Fibroblast of pulmonary artery (primary cell): ENCODE measurements at regions not wholly inside any gene's neighbourhood (a gene's known extent, or its start where the extent isn't known, plus 50 kb on each side); places are given as distances from the start of the nearest gene placed in this dataset.

Experiments
- DNase-seq: peaks from one replicate; pipeline ENCODE4 v3.0.0-alpha.2; 2010; ENCODE audit warnings: low read depth
- H3K4me3 ChIP-seq: replicated peaks from 2 replicates; pipeline ENCODE4 v1.5.1; 2011; ENCODE audit warnings: low read depth, mild to moderate bottlenecking, control low read depth, low read length, moderate library complexity
- TF ChIP-seq, protein P1 (sequence below): IDR thresholded peaks from 2 replicates; pipeline ENCODE4 v1.5.1; 2011; ENCODE audit warnings: mild to moderate bottlenecking, control low read depth, low read length, inconsistent platforms; ENCODE audit errors: missing control alignments

DNA sequence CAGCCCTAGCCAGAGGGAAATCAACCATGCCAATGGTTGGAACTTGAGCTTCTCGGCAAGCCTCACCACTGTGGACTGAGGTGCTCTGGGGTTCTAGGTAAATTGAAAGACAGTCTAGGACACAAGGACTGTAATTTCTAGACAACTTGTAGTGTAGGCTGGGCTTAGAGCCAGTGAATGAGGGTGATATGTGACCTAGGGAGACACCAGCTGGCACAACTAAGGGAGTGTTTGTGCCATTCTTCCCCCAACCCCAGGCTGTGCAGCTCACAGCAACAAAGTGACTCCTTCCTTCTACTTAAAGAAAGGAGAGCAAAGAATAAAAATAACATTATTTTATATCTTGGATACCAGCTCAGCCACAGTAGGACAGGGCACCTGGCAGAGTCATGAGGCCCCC, 1690.7 kb upstream of the TMEFF2 start:
- no peak for DNase-seq
- TF ChIP-seq, protein P1, sequence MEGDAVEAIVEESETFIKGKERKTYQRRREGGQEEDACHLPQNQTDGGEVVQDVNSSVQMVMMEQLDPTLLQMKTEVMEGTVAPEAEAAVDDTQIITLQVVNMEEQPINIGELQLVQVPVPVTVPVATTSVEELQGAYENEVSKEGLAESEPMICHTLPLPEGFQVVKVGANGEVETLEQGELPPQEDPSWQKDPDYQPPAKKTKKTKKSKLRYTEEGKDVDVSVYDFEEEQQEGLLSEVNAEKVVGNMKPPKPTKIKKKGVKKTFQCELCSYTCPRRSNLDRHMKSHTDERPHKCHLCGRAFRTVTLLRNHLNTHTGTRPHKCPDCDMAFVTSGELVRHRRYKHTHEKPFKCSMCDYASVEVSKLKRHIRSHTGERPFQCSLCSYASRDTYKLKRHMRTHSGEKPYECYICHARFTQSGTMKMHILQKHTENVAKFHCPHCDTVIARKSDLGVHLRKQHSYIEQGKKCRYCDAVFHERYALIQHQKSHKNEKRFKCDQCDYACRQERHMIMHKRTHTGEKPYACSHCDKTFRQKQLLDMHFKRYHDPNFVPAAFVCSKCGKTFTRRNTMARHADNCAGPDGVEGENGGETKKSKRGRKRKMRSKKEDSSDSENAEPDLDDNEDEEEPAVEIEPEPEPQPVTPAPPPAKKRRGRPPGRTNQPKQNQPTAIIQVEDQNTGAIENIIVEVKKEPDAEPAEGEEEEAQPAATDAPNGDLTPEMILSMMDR: no peak
- no peak overlapping the region for H3K4me3 ChIP-seq

DNA sequence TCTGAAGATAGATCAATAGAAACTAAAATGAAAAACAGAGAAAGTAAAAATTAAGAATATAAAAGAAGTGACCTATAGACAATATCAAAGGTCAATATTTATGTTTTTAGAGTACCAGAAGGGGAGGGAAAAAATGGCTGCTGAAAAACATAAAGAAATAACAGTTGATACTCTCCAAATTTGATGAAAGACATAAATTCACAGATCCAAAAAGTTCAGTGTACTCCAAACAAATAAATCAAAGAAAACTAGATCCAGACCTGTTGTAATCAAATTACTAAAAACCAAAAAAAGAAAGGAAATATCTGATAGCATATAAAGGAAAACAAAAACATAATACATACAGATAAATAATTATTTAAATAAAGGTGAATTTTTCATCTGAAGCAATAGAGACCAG, 1689.1 kb upstream of the TMEFF2 start:
- DNase-seq: no peak

DNA sequence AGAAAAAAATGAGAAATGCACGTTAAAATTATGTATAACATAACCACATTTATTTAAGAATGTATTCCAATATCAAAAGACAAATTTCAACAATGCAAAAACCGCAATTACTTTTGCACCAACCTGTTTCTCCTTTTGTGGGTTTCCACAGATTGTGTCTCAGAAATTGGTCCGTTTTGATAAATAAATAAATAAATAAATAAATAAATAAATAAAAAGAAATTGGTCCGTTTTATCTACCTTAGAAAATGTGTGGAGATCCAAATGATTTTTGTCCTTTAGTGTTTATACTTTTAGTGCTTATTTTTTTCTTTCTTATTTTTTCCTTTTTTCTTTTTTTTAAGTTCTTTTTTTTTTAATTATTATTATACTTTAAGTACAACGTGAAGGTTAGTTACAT, 1682.2 kb upstream of the TMEFF2 start:
- TF ChIP-seq, protein P1: no peak
- DNase-seq: no peak
- no peak overlapping the region for H3K4me3 ChIP-seq

More for the DNA sequence above, 1689.1 kb upstream of the TMEFF2 start:
- H3K4me3 ChIP-seq: no peak overlapping the region
- TF ChIP-seq, protein P1: no peak

DNA sequence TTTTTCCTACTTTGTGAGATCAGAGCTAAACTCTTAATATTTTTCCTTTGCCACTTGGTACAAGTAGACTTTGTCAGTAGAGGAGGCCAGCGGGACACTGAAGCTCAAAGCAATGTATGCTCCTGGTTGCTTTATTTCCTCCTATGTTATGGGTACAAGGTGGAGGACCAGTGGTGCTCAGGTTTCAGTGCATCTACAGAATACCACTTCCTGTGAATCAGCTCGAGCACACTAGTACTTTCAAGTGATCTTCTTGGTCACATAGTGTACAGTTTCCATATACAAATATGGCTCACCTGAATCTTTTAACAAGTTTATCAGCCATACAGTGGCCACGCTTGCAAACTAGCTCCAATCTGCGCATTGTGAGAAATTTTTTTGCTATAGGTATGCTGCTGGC, 1674.8 kb upstream of the TMEFF2 start:
- DNase-seq: no peak
- H3K4me3 ChIP-seq: no peak overlapping the region
- TF ChIP-seq, protein P1: no peak

DNA sequence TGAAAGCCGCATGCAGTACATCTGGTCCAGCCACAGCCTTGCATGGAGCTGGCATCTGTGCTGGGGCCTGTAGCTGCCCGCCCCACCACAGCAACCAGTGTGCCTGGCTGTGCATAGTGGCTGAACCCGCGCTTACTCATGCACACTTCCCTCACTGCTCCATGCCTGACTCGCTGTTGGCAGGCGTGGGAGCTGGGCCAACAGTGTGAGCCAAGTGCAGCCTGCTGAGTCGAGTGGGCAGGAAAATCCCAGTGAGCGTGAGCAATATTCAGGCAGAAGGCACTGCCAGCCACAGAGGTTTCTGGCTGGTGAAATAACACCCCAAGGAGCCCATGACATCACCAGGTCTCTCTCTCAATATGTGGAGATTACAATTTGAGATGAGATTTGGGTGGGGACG, 1674.1 kb upstream of the TMEFF2 start:
- TF ChIP-seq, protein P1: no peak
- H3K4me3 ChIP-seq: no peak overlapping the region
- DNase-seq: no peak

DNA sequence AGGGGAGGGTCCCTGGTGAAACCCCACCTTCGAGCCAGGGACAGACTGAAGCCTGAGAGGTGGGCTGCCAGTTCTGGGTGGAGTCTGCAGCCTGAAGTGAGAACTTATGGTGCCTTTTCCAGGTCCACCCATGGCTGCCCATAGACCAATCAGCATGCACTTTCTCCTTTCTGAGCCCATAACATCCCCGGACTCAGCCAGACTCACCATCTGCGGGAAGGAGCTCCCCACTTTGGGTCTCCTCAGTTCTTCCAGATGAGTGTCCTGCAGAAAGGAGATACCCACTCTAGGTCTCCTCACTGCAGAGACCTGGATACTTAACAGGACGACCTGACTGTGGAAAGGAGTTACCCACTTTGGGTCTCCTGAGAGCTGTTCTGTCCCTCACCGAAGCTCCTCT, 1673.4 kb upstream of the TMEFF2 start:
- TF ChIP-seq, protein P1: no peak
- no peak overlapping the region for H3K4me3 ChIP-seq
- no peak for DNase-seq

DNA sequence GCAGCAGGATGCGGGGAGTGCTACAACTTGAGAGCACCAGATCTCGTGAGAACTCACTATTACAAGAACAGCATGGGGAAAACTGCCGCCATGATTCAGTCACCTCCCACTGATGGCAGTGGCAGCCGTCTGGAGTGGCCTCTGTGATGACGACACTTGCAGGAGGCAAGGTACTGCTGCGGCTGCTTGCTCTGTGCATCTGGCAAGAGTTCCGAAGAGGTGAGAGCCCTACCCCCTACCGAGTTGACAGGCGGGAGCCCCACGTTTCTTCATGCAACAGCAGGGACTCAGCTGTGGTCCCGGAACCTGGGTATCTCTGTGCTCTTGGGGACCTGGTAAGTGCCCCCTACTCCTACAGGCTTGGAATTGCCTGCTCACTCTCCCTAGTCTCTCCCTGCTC, 1672.7 kb upstream of the TMEFF2 start:
- DNase-seq: no peak
- TF ChIP-seq, protein P1: no peak
- no peak overlapping the region for H3K4me3 ChIP-seq
